ENCODE measurements at regions not wholly inside any gene's neighbourhood (a gene's known extent, or its start where the extent isn't known, plus 50 kb on each side); places are given as distances from the start of the nearest gene placed in this dataset.
"Not testable (repeated sequence)": the region's sequence is repeated elsewhere in the genome, so short reads cannot be mapped to it uniquely, and the experiment has no call there.

DNA sequence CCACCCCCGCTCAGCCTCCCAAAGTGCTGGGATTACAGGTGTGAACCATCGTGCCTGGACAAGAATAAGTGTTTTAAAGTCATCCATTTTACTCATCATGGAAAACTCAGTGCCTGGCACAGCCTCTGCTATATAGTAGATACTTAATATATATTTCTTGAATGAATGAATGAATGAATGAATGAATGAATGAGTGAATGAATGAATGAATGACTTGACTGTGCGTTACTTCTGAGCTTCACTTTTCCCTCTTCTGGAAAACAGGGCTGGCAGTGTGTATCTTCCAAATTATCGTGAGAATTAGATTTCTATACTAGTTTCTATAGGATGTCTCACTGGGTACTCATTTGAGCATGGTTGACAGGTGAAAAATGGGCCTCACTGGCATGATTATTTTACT is 307.3 kb upstream of the ERCC4 start:
- no peak for DNase-seq (ENCODE audit: extremely low read depth, low read depth, low spot score)

DNA sequence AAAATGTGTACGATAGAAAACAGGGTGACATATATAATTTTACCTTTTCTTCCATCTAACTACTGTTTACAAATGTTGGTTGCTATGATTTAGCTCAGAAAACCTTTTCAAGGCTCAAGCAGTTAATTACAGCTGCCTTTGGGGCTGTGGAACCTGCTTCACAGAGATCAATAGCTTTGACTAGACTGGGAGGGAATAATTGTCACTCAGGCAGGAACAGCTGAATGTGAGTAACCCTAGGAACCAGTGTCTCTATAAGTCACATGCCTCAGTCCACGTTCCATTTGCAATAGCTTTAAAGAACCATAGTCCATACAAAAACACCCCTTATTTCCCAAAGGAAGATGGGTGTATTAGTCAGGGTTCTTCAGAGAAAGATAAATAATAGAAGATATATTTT is 306.8 kb upstream of the ERCC4 start:
- DNase-seq (ENCODE audit: extremely low read depth, low read depth, low spot score), result no peak

DNA sequence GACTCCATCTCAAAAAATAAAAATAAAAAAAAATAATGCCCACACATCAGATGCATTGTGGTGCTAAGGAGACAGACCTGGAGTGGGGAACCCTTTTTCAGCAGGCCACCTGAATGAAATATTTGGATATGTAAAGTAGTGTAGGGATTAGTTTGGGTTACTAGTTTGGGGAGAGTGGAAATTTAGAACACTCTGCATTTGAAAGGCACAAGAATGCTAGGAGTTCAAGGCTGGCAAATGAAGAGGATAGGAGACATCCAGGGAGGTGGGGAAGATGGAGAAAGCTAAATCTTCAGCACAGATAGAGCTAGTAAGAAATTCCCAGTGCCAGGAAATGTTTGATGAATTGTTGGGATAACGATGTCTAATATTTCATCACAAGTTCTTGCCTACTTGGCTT is 298.3 kb upstream of the ERCC4 start:
- no peak for DNase-seq (ENCODE audit: extremely low read depth, low read depth, low spot score)

DNA sequence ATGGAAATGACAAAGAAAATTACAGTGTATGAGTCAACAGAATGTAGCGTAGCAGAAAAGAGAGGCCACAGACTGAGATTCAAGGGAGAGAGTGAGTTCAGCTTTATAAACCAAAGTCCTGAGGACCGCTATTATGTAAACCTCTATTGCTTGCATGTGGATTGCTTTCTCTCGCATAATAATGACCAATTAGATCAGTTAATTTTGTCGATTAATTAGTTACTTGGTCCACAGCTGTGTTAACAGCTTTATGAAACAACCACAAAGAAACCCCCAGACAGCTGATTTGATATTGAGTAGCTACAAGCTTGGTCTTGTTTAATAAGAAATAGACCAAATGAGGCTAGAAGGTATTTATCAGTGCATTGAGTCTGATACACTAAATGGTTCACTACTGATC is 291.8 kb upstream of the ERCC4 start:
- no peak for DNase-seq (ENCODE audit: extremely low read depth, low read depth, low spot score)

DNA sequence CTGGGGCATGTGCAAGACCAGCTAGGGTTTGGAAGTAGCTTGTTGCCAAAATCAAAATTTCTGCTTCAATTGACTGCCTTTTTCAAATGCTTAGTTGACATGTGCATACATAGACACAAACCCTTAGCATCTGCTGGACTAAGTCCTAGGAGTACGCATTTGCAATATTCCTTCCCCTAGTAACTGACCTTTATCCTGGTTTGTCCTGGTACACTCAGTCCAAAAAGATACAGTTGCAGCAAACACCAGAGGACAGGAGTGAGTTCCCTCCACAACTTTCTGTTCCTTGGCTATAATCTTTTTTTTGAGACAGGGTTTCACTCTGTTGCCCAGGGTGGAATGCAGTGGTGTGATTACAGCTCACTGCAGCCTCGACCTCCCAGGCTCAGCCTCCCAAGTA is 290.2 kb upstream of the ERCC4 start:
- DNase-seq (ENCODE audit: extremely low read depth, low read depth, low spot score), result no peak

DNA sequence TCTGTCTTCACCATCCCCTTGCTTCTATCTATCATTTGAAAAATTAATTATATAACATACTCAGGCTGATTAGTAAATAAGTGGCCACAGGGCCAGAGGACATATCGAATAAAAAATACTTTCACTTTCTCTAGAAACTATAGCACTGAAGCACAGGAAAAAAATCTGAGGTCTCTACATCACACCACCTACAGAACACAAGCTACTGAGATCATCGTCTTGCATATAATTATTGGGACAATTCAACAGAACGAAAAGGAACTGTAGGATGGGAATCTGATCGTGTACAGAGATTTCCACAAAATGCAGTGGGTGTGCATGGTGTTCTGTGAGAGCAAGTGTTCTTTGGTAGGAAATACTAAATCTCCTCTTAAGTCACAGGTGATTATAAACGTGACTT is 289.6 kb upstream of the ERCC4 start:
- DNase-seq (ENCODE audit: extremely low read depth, low read depth, low spot score), result no peak

DNA sequence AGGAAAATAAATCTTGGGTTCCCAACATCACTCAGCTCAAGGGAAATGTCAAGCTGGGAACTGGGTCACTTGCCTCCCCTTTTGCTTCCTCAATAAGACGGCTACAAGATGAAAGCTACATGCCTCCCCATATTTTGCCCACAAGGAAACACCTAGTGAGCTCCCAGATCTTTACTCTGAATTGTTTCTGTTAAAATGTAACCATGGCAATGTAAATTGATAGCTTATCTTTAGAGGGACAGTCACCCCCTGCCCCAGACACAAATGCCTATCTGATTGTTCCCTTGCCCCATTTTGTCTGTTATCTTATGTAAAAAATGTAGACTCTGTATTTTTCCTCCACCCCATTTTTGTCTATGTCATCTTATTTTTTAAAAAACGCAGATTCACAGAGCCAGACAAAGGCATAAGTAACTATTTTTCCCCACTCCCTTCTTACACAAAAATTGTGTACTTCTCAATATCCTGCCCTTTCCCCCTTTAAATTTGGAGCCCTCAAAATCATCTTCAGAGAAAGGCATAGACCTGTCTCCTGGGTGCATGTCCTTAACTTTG is 288.7 kb upstream of the ERCC4 start:
- DNase-seq (ENCODE audit: extremely low read depth, low read depth, low spot score), result no peak

DNA sequence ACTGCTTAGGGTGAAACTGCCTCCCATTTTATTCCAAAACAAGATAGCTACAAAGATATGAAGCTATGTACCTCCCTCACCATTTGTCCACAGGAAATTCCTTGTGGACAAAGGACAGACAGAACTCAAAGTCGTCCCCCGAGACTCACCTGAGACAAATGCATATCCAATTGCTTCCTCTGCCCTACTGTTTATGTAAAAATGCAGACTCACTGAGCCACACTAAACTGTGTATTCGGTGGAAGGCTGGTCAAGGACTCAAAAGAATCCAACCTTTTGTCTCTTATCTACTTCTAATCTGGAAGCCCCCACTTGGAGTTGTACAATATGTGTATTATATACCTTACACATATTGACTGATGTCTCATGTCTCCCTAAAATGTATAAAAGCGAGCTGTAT is 288.0 kb upstream of the ERCC4 start:
- DNase-seq (ENCODE audit: extremely low read depth, low read depth, low spot score), result no peak

DNA sequence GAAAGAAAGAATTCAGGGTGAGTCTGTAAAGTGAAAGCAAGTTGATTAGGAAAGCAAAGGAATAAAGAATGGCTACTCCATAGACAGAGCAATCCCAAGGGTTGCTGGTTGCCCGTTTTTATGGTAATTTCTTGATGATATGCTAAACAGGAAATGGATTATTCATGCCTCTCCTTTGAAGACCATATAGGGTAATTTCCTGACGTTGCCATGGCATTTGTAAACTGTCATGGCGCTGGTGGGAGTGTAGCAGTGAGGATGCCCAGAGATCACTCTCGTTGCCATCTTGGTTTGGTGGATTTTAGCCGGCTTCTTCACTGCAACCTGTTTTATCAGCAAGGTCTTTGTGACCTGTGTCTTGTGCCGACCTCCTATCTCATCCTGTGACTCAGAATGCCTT is 287.4 kb upstream of the ERCC4 start:
- DNase-seq (ENCODE audit: extremely low read depth, low read depth, low spot score), result not testable (repeated sequence)

DNA sequence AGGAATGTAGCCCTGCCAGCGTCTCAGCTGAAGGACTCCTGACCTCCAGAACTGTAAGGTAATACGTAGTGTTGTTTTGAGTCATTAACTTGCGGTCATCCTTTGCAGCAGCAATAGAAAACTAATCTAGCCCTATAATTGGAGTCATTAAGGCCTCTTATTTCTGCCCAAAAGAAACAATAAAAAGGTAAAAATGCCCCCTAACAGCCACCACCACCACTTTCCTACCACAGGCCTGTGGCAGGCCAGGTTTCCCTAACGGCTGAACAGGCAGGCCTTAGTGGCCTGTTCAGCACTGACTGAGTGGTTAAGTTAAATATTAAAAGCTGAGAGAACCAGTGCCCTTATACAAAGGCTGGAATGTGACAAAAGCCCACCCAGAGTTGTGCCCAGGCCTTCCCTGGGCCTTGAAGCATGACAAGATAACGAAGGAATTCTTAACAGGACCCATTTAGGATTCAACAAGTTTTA is 286.5 kb upstream of the ERCC4 start:
- no peak for DNase-seq (ENCODE audit: extremely low read depth, low read depth, low spot score)

DNA sequence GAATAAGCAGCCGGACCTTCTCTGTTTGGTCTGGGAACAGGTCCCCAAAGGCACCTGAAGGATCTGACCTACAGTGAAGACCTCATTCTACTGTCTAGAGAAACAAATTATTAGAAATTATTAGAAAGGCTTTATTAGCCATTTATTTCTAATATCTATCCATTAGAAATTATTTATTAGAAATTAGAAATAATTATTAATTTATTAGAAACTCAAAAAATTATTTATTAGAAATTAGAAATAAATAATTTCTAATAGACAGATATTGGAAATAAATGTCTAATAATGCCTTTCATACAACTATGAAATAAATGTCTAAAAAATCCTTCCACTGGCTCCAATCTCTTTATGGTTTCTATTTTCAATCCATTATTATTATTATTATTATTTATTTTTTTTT is 285.7 kb upstream of the ERCC4 start:
- no peak for DNase-seq (ENCODE audit: extremely low read depth, low read depth, low spot score)

DNA sequence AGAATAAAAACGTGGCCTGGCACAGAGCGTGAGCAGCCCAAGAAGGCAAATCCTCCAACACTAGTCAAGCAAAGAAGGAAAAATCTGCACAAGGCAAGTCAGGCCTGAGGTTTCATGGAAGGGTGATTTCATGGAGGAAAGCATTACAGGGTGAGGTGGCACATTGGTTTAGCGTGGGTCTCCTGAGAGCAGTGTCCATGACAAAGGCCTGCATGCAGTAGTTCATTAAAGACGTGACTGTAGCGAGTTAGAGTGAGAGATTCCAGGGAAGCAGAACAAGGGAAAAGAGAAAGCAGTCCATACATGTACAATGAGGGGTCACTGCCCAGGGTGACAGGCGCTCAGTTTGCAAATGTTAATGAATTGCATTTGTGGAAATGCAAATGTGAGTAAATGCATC is 285.0 kb upstream of the ERCC4 start:
- DNase-seq (ENCODE audit: extremely low read depth, low read depth, low spot score), result no peak

DNA sequence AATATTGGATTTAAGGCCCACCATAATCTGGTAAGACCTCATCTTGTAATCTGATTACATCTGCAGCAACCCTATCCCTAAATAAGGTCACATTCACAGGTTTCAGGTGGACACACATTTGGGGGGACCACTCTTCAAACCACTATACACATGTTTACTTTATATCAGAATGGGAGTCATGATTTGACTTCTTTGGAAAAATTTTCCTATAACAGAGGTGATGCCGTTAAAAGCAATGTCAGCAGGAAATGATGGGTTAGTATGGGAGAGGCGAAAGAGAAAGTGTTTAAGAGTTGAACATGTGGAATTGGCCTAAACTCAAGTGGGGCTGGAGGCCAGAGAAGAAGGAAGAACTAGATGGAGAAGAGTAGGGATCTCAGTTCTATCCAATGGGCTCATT is 281.7 kb upstream of the ERCC4 start:
- no peak for DNase-seq (ENCODE audit: extremely low read depth, low read depth, low spot score)

DNA sequence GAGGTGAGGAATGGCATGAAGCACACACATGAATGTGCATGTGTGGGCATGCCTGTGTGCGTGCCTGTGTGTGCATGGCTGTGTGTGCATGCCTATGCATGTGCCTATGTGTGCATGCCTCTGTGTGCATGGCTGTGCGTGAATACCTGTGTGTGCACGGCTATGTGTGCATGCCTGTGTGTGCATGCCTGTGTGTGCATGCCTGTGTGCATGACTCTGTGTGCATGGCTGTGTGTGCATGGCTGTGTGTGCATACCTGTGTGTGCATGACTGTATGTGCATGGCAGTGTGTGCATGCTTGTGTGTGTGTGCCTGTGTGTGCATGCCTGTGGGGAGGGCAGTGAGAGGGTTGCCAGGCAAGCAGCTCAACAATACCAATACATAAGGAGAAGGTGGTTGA is 276.5 kb upstream of the ERCC4 start:
- DNase-seq (ENCODE audit: extremely low read depth, low read depth, low spot score), result no peak

DNA sequence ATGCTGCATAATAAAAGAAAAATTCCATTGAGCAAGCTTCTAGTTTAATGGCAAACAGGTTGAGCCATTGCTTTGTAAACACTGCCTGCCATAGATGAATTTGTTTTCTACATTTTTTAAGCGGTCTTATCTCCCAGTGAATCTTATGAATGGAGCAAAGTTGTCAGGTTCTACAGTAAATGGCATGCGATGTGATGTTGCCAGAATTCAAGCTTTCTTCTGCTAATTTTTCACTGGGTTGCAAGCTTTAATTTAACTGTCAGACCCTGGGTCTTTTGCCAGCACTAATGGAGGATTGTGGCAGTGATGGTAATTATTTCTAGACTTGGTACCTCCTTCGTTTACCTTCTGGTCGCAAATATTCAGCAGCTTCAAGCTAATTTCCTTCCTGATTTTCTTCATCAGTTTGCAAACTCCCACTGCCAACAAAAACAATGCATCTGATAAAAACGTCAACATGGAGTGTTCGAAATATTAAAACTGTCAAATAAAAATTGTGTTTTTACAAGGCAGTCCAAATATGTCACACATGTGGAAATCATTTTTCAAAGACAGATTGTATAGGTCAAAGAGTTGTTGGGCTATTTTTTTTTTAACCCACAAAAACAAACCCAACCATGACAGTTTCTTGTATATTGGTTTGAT is 274.2 kb upstream of the ERCC4 start:
- DNase-seq (ENCODE audit: extremely low read depth, low read depth, low spot score), result no peak

DNA sequence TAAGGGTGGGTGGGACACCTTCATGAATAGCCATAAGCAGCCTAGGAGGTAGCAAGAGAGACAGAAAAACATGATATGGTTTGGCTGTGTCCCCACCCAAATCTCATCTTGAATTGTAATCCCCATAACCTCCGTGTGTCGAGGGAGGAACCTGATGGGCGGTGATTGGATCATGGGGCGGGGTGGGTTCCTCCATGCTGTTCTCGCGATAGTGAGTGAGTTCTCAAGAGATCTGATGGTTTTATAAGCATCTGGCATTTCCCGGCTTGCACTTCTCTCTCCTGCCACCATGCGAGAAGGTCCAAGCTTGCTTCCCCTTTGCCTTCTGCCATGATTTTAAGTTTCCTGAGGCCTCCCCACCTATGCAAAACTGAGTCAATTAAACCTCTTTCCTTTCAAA is 259.1 kb upstream of the ERCC4 start:
- DNase-seq (ENCODE audit: extremely low read depth, low read depth, low spot score), result no peak

DNA sequence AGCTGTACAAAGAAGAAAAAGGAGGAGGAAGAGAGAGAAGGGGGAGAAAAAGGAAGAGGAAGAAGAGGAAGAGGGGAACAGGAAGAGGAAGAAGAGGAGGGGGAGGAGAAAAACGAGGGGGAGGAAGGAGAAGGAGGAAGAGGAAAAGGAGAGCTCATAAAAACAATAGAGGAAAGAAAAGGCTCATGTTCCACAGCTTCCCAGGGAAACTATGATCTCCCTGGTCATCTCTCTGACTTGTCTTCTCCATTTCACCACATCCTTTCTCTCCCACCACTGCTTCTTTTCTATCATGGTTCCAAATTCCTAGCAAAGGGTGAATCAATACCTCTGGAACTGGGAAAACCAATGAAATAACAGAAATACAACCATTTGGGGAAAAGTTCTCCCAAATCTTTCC is 254.1 kb upstream of the ERCC4 start:
- no peak for DNase-seq (ENCODE audit: extremely low read depth, low read depth, low spot score)

DNA sequence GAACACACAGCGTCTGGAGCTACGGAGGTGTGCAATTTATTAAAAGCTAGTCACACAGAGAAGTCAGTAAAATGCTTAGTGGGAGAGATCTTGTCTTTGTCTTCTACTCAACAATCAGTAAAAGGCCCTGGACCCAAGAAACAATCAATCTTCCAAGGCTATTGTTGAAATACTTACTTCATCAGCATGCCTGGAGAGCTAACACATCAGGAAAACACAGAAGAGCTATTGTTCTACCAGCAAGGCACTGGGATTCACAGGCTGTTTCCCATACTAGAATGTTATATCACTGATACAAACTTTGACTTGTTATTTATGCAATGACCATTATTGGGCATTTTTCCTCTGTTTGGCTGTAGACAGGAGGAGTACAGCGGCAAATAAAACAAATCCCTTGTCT is 247.8 kb upstream of the ERCC4 start:
- DNase-seq (ENCODE audit: extremely low read depth, low read depth, low spot score), result no peak

DNA sequence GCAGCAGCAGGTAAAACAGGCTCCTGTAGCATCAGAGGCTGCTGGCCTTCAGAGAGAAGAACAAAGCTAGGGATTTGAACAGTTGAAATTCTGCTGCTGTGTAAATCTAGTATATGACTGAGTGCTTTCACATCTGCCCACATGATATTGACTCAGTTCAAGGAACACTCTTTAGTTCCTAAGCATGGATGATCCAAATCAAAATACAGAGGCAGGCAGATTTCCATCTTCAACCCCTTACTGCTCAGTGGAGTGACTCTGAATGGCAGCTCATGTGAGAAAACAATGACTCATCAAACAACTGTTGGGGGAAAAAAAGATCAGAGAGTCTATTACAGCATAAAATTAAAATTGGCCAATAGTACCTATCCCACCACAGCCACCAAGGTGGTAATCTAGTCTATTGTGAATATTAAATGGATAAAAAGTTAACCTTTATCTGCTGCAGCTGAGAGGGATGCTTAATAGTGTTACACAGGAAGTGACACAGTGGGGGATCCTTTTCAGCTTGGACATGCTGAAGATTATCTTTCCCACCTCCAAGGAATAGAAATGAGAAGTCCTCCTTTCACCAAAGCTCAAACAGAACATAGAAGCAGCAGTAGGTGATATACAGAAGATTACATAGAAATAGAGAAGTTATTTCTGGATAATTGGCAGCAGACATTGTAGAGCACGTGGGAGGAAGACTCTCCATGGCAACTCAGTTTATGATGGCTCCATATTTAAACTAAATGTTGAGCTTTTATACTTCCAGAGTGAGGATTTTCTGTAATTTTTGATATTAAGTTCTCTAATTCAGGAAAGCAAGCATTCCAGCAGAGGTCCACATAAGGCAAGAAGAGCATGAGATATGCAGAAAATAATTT is 239.7 kb upstream of the ERCC4 start:
- no peak for DNase-seq (ENCODE audit: extremely low read depth, low read depth, low spot score)

DNA sequence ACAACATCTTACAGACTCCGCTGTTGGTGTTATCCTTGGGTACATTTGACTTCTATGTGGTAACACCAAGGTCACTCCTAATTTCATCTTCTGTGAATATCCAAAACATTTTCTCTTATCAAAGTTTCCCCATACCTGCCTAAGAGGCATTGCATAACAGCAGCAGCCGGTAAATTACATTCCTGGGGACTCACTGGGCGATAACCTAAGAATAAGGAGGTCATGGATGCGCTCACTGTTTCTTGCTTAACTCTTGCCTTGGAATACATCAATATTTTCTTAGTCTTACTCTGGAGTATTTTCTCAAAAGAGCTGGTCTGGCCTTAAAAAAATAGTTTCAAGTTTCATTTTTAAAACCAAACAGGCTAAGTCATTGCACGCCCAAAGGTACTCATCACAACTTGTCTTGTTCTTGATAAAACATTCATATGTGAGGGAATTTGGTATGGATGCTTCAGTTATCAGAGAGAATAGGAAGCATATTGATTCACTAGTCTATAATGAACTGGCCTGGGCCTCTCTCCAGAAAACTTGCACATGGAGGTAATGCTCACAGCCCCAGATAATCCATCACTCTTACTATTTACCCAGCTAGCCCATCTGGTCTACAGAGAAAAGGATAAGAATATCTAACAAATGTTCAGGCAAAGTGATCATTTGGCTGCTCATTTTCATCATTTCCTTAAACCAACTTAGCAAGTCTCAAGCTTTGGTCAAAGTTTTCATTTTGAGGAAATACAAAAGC is 235.0 kb upstream of the ERCC4 start:
- DNase-seq (ENCODE audit: extremely low read depth, low read depth, low spot score), result no peak

DNA sequence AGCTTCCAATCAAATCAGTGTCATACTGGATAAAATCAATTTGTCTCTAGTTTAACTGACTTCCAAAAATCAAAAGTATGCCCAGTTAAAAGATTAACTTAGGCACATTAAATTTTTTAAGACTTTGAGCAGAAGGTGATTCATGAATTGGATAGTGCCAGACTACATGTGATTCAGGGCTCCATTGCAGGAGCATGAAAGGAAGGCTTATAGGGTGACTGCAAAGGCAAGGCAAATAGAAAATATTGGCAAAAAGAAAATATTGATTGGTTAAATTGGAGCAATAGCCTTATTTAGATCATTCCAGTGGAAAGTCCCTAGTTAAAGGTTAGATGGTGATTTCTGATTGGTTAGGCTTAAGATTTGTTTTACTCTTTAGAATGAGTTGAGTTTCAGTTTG is 223.9 kb upstream of the ERCC4 start:
- DNase-seq (ENCODE audit: extremely low read depth, low read depth, low spot score), result no peak
